Naive thymus-derived CD4-positive, alpha-beta T cell (primary cell): ENCODE measurements at regions not wholly inside any gene's neighbourhood (a gene's known extent, or its start where the extent isn't known, plus 50 kb on each side); places are given as distances from the start of the nearest gene placed in this dataset.

Source experiments
- ATAC-seq: fragments of 150-1000 bp; cut with Tn5 transposase; 2 replicates; pipeline ENCODE4 v1.10.0; 2021; ENCODE audit warnings: mild to moderate bottlenecking, moderate library complexity
- CTCF ChIA-PET: fragments of 350-600 bp; sonication (Branson Sonifier 250); formaldehyde crosslinking; loops from one replicate; lab custom pipeline; 2021; ENCODE audit warnings: antibody characterized with exemption; lab: Charles Lee
- POLR2A ChIA-PET: fragments of 350-600 bp; sonication (Branson Sonifier 250); formaldehyde crosslinking; loops from one replicate; lab custom pipeline; 2021; ENCODE audit warnings: antibody characterized with exemption, inconsistent platforms; lab: Charles Lee
- DNase-seq, 9 donors: peaks; one replicate each; pipeline versions ENCODE4 v3.0.0 to v3.0.0-alpha.2; 2020 to 2022; ENCODE audit warnings: mixed read lengths in 1 of 9
- H3K27ac ChIP-seq: one replicate; pipeline ENCODE4 v1.7.0; 2013; ENCODE audit warnings: mild to moderate bottlenecking, low read depth, low read length, moderate library complexity
- H3K27me3 ChIP-seq, 2 donors: one replicate each; pipeline ENCODE4 v1.7.0; 2013; ENCODE audit warnings: low read length in 2 of 2, mild to moderate bottlenecking in 2 of 2, moderate library complexity in 2 of 2; ENCODE audit not compliant: control insufficient read depth in 2 of 2, insufficient read depth in 2 of 2
- H3K36me3 ChIP-seq, 3 experiments: 1 replicate in 2 of 3; 2 replicates in 1 of 3; pipeline ENCODE4 v1.7.0; 2013; ENCODE audit warnings: low read length in 3 of 3, mild to moderate bottlenecking in 3 of 3, moderate library complexity in 1 of 3; ENCODE audit not compliant: insufficient read depth in 3 of 3, control insufficient read depth in 2 of 3
- H3K4me1 ChIP-seq, 2 donors: one replicate each; pipeline ENCODE4 v1.7.0; 2013; ENCODE audit warnings: low read length in 2 of 2, mild to moderate bottlenecking in 2 of 2, moderate library complexity in 1 of 2; ENCODE audit not compliant: control insufficient read depth in 2 of 2, insufficient read depth in 2 of 2
- H3K4me3 ChIP-seq: 2 replicates; pipeline ENCODE4 v1.7.0; 2013; ENCODE audit warnings: mild to moderate bottlenecking, low read length
- H3K9me3 ChIP-seq, 3 experiments: 1 replicate in 2 of 3; 2 replicates in 1 of 3; pipeline ENCODE4 v1.7.0; 2013; ENCODE audit warnings: low read length in 3 of 3; ENCODE audit not compliant: control insufficient read depth in 2 of 3
- H3K27ac Mint-ChIP-seq, 9 donors: one replicate each; pipeline ENCODE4 v1.8.0; 2020 to 2022; ENCODE audit warnings: mixed read lengths in 9 of 9, mild to moderate bottlenecking in 8 of 9, moderate library complexity in 5 of 9, inconsistent platforms in 2 of 9
- H3K27me3 Mint-ChIP-seq, 5 donors: one replicate each; pipeline ENCODE4 v1.8.0; 2021 to 2022; ENCODE audit warnings: mixed read lengths in 5 of 5, mild to moderate bottlenecking in 1 of 5
- H3K36me3 Mint-ChIP-seq, 5 donors: one replicate each; pipeline ENCODE4 v1.8.0; 2020 to 2022; ENCODE audit warnings: mixed read lengths in 5 of 5, mild to moderate bottlenecking in 3 of 5, inconsistent platforms in 1 of 5
- H3K4me1 Mint-ChIP-seq, 7 donors: one replicate each; pipeline ENCODE4 v1.8.0; 2020 to 2022; ENCODE audit warnings: mixed read lengths in 7 of 7, mild to moderate bottlenecking in 3 of 7, inconsistent platforms in 1 of 7
- H3K4me3 Mint-ChIP-seq, 10 donors: one replicate each; pipeline ENCODE4 v1.8.0; 2020 to 2022; ENCODE audit warnings: mild to moderate bottlenecking in 10 of 10, mixed read lengths in 10 of 10, moderate library complexity in 6 of 10, inconsistent platforms in 2 of 10
- H3K9me3 Mint-ChIP-seq, 11 donors: one replicate each; pipeline ENCODE4 v1.8.0; 2020 to 2022; ENCODE audit warnings: mixed read lengths in 11 of 11, mild to moderate bottlenecking in 4 of 11, inconsistent platforms in 1 of 11, moderate library complexity in 1 of 11
- intact Hi-C, 2 donors: fragments of 100-400 bp; cut with micrococcal nuclease; formaldehyde crosslinking; loops; one replicate each; pipeline ENCODE4 v1.15.1; 2023

GRCh38 chr6:139996253-139996834 lies 621.9 kb upstream of the CITED2 start:
- ATAC-seq (no peak), DNase-seq (no peak)
- Mint-ChIP-seq H3K36me3 (peaks cover 0 to 4% (median 0%) of the 10 kb centered on the region in 5 donors), H3K27me3 (peaks cover 0 to under 1% (median 0%) of the 10 kb centered on the region in 5 donors), H3K27ac (no peak overlapping the region), H3K4me3 (no peak overlapping the region), H3K9me3 (peaks cover 0 to 6% (median 0%) of the 10 kb centered on the region in 11 donors), H3K4me1 (peaks cover 0 to 2% (median 0%) of the 10 kb centered on the region in 7 donors)
- CTCF ChIA-PET, result no interaction called here
- no peaks in the 10 kb centered on the region for H3K27me3 ChIP-seq
- no peaks in the 10 kb centered on the region for H3K9me3 ChIP-seq
- H3K36me3 ChIP-seq, result no peaks in the 10 kb centered on the region
- POLR2A ChIA-PET, result no interaction called here
- no peak overlapping the region for H3K27ac ChIP-seq
- no peak overlapping the region for H3K4me3 ChIP-seq
- no peaks in the 10 kb centered on the region for H3K4me1 ChIP-seq
- intact Hi-C loops, result loop anchor here in 1 of 2 donors (2.0 kb wide), 1 partner anchor 628 kb away; no protein-coding TSS in a partner anchor

GRCh38 chr6:139994998-139995397 lies 620.5 kb upstream of the CITED2 start:
- no peaks in the 10 kb centered on the region for H3K9me3 ChIP-seq
- Mint-ChIP-seq H3K27me3 (no peaks in the 10 kb centered on the region), H3K9me3 (peaks cover 0 to 6% (median 0%) of the 10 kb centered on the region in 11 donors), H3K4me3 (no peak overlapping the region), H3K4me1 (peaks cover 0 to 2% (median 0%) of the 10 kb centered on the region in 7 donors), H3K27ac (no peak overlapping the region), H3K36me3 (peaks cover 0 to 4% (median 0%) of the 10 kb centered on the region in 5 donors)
- no peak overlapping the region for H3K27ac ChIP-seq
- H3K4me1 ChIP-seq, result no peaks in the 10 kb centered on the region
- H3K36me3 ChIP-seq, result no peaks in the 10 kb centered on the region
- no peak for DNase-seq
- H3K27me3 ChIP-seq, result no peaks in the 10 kb centered on the region
- CTCF ChIA-PET, result no interaction called here
- H3K4me3 ChIP-seq, result no peak overlapping the region
- ATAC-seq, result no peak
- intact Hi-C loops, result no loop called here
- POLR2A ChIA-PET, result no interaction called here

GRCh38 chr6:139990856-139991465 lies 616.5 kb upstream of the CITED2 start:
- Mint-ChIP-seq H3K4me3 (no peak overlapping the region), H3K9me3 (peaks cover 0 to 6% (median 0%) of the 10 kb centered on the region in 11 donors), H3K4me1 (no peaks in the 10 kb centered on the region), H3K27me3 (peaks cover 0 to 2% (median 0%) of the 10 kb centered on the region in 5 donors), H3K27ac (no peak overlapping the region), H3K36me3 (peaks cover 0 to 4% (median 0%) of the 10 kb centered on the region in 5 donors)
- no peaks in the 10 kb centered on the region for H3K9me3 ChIP-seq
- no peak for ATAC-seq
- no peak for DNase-seq
- no peaks in the 10 kb centered on the region for H3K27me3 ChIP-seq
- POLR2A ChIA-PET, result no interaction called here
- intact Hi-C loops, result no loop called here
- no peak overlapping the region for H3K27ac ChIP-seq
- CTCF ChIA-PET, result no interaction called here
- no peak overlapping the region for H3K4me3 ChIP-seq
- H3K36me3 ChIP-seq, result no peaks in the 10 kb centered on the region
- H3K4me1 ChIP-seq, result no peaks in the 10 kb centered on the region

GRCh38 chr6:139990026-139990686 lies 615.7 kb upstream of the CITED2 start:
- DNase-seq, result no peak
- H3K36me3 ChIP-seq, result no peaks in the 10 kb centered on the region
- no peaks in the 10 kb centered on the region for H3K27me3 ChIP-seq
- CTCF ChIA-PET, result no interaction called here
- H3K36me3 Mint-ChIP-seq, result peaks cover 0 to 4% (median 0%) of the 10 kb centered on the region in 5 donors
- no peaks in the 10 kb centered on the region for H3K9me3 ChIP-seq
- no peak overlapping the region for H3K4me3 ChIP-seq
- peaks cover 0 to 6% (median 0%) of the 10 kb centered on the region in 11 donors for H3K9me3 Mint-ChIP-seq
- no peak for ATAC-seq
- no peak overlapping the region for H3K27ac ChIP-seq
- H3K27me3 Mint-ChIP-seq, result peaks cover 0 to 8% (median 0%) of the 10 kb centered on the region in 5 donors
- POLR2A ChIA-PET, result no interaction called here
- peaks cover 0 to 3% (median 0%) of the 10 kb centered on the region in 7 donors for H3K4me1 Mint-ChIP-seq
- no peaks in the 10 kb centered on the region for H3K4me1 ChIP-seq
- no peak overlapping the region for H3K27ac Mint-ChIP-seq
- intact Hi-C loops, result no loop called here
- H3K4me3 Mint-ChIP-seq, result no peak overlapping the region

GRCh38 chr6:139988685-139989084 lies 614.2 kb upstream of the CITED2 start:
- Histone ChIP-seq H3K4me1 (no peaks in the 10 kb centered on the region), H3K27ac (no peak overlapping the region), H3K27me3 (no peaks in the 10 kb centered on the region), H3K4me3 (no peak overlapping the region), H3K9me3 (no peaks in the 10 kb centered on the region), H3K36me3 (no peaks in the 10 kb centered on the region)
- ATAC-seq, result no peak
- Mint-ChIP-seq H3K4me1 (peaks cover 0 to 3% (median 0%) of the 10 kb centered on the region in 7 donors), H3K4me3 (no peak overlapping the region), H3K27ac (no peak overlapping the region), H3K36me3 (peaks cover 0 to 3% (median 0%) of the 10 kb centered on the region in 5 donors), H3K9me3 (peaks cover 0 to 2% (median 0%) of the 10 kb centered on the region in 11 donors), H3K27me3 (peaks cover 0 to 16% (median 5%) of the 10 kb centered on the region in 5 donors)
- no peak for DNase-seq
- ChIA-PET POLR2A (no interaction called here), CTCF (interaction anchor here (1.4 kb wide), 1 partner anchor 12 kb away, joined by 4 read pairs; no protein-coding TSS in a partner anchor)
- intact Hi-C loops, result no loop called here

- H3K27ac Mint-ChIP-seq, result no peak overlapping the region
- CTCF ChIA-PET, result interaction anchor here (1.4 kb wide), 1 partner anchor 10 kb away, joined by 4 read pairs; no protein-coding TSS in a partner anchor
- Histone ChIP-seq H3K36me3 (no peaks in the 10 kb centered on the region), H3K27ac (no peak overlapping the region), H3K27me3 (no peaks in the 10 kb centered on the region), H3K9me3 (no peaks in the 10 kb centered on the region), H3K4me3 (no peak overlapping the region), H3K4me1 (no peaks in the 10 kb centered on the region)
- no peak for DNase-seq
- no peak for ATAC-seq
- POLR2A ChIA-PET, result no interaction called here
- no peaks in the 10 kb centered on the region for H3K36me3 Mint-ChIP-seq
- no peaks in the 10 kb centered on the region for H3K9me3 Mint-ChIP-seq
- H3K4me3 Mint-ChIP-seq, result no peak overlapping the region
- peaks cover 0 to 16% (median 5%) of the 10 kb centered on the region in 5 donors for H3K27me3 Mint-ChIP-seq
- intact Hi-C loops, result no loop called here
- peaks cover 0 to 4% (median 0%) of the 10 kb centered on the region in 7 donors for H3K4me1 Mint-ChIP-seq
Observed at GRCh38 chr6:139987091-139987490, 612.6 kb upstream of the CITED2 start.
